GM19240 (cell line): ENCODE measurements at regions not wholly inside any gene's neighbourhood (a gene's known extent, or its start where the extent isn't known, plus 50 kb on each side); places are given as distances from the start of the nearest gene placed in this dataset.
"Not testable (repeated sequence)": the region's sequence is repeated elsewhere in the genome, so short reads cannot be mapped to it uniquely, and the experiment has no call there.

ENCODE experiments used
- DNase-seq: peaks from one replicate; pipeline ENCODE4 v3.0.0; 2011; ENCODE audit warnings: low spot score; ENCODE audit not compliant: insufficient read length

DNA sequence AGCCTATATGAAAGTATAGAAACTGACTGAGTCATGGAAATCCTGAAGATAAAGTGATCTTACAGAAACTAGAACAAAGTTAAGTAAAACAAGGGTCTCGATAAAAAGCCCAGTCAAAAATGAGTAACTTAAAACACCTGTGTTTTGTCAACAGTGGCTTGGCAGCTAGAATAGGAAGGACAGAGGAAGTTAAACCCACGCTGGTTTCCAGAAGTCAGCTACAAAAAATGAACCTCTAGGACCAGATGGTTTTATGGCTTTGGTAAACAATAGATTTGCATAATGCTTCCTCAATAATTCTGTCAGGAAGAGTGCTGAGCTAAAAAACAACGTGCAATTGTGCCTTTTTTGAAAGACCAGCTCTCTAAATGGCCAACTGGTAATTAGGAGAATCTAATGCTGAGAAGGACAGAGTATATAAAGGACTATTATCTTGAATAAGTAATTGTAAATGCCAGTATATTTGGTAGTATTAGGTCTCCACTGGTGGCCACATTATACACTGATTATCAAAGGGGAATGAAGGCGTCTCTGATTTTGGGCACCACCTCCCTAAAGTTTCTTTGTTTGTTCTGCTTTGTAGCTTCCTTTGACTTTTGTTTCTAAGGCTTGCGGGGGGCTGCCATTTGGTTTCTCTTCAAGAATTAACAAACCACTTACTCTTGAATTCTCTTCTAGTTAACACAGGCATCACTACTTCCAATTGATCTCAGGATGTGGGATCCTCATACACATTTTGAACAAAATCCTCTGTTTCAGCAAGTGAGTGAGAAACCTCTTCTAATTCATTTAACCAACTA is 72.2 kb upstream of the PPP3CA start:
- no peak for DNase-seq

- DNase-seq: no peak
Measured at GRCh38 chr4:101418466-101418865, 71.1 kb upstream of the PPP3CA start.

- no peak for DNase-seq
Measured at GRCh38 chr4:101418055-101418454, 70.7 kb upstream of the PPP3CA start.

DNA sequence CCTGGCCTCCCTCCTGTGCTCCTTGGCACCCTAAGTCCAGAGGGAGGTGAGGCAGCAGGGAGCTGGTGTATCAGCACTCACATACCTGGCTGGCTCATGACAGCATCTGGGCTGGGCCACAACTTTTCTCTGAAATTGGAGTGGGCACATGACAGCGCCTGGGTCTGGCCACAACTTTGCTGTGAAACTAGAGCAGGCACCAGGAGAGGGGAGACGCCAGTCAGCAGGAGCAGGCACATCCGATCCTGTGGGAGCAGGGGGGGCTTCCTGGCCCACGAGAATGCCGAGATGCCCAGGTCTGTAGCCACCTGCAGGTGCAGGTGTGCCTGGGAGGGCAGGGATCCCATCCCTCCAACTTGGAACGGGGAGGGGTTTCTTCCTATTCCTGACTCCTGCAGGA is 69.7 kb upstream of the PPP3CA start:
- DNase-seq: no peak

GRCh38 chr4:101415962-101416361 is 68.6 kb upstream of the PPP3CA start:
- no peak for DNase-seq

DNA sequence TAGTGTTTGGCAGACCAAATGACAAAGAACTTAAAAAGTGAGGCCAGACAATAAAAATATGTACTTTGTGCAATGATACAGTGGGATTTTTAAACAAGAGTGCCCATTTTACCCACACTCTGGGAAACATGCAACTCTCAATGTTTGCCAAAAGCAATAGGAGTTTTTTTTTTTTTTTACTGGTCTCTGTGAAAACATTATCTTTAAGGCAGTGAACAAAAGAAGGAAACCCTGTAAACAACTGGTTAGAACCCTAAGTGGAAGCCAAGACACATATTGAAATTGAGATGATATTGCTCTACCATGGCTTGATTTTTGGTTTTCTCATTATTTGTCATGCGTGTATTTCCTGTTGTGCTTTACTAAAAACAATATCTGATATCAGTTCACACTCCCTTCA is 67.2 kb upstream of the PPP3CA start:
- no peak for DNase-seq

DNA sequence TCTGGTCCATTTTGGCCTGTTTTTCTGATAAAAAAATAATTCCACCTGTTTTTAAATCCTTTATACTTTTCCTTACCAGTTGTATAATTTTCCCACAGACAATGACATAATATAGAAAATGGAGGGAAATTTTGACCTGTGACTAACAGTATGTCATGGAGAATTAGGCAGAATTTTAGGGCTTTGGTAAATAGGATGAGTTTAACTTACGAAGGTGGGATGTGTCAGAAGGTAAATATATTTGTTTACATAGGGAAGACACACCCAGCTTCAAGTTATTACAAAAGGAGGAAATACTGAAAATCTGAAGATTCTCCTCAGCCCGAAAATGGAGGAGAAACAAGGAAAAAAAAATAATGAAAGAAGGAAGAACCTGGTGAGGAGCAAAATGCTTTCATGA is 64.6 kb upstream of the PPP3CA start:
- no peak for DNase-seq

DNA sequence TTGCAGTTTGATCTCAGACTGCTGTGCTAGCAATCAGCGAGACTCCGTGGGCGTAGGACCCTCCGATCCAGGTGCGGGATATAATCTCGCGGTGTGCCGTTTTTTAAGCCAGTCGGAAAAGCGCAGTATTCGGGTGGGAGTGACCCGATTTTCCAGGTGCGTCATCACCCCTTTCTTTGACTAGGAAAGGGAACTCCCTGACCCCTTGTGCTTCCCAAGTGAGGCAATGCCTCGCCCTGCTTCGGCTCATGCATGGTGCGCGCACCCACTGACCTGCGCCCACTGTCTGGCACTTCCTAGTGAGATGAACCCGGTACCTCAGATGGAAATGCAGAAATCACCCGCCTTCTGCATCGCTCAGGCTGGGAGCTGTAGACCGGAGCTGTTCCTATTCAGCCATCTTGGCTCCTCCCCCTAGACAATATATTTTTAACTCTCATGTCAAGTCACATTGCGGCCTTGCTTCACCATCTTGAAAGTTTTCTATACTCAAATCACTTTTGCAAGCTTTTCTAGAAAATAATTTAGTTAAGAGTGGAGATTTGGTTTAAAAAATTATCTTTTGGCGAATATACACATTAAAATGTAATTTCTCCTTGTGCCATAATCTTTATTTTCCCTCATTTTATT is 64.1 kb upstream of the PPP3CA start:
- not testable (repeated sequence) for DNase-seq

DNA sequence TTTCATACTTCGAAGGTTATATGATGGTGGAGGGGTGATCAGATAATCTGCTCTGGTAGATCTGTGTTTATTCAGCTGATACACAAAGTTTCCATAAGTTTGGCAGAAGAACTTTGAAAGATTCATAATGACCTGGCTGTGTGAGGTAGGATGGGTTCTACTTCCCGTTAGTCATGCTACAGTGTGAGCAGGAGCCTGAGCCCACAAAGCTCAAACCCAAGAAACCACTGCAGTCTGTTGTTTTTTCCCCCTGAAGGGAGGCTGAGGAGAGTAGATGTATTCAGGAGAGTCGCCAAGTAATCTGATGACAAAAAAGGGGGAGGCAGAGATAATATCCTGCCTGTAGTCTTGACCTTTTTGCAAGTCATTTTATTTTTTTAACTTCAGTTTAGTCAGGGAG is 52.8 kb upstream of the PPP3CA start:
- no peak for DNase-seq

- DNase-seq: no peak
Measured at GRCh38 chr4:101398807-101399206, 51.5 kb upstream of the PPP3CA start.
